ENCODE measurements at regions not wholly inside any gene's neighbourhood (a gene's known extent, or its start where the extent isn't known, plus 50 kb on each side); places are given as distances from the start of the nearest gene placed in this dataset.

GRCh38 chr14:36021591-36022320 lies 154.8 kb downstream of the PTCSC3 start:
- WGBS, 2 experiments (ENCODE audit: low coverage in 1 of 2, low lambda C conversion rate in 2 of 2, missing lambda C conversion rate in 2 of 2) = 17 to 25% methylated on average over 4 of the region's 4 CpGs
- in situ Hi-C loops (cut with MboI) = no loop called here
- H3K9me2 ChIP-seq (ENCODE audit: insufficient read depth) = no peaks in the 10 kb centered on the region

GRCh38 chr14:36021030-36021422 lies 155.5 kb downstream of the PTCSC3 start:
- no peaks in the 10 kb centered on the region for H3K9me2 ChIP-seq (ENCODE audit: insufficient read depth)
- TF ChIP-seq EZH2phosphoT487 (IDR thresholded peaks at IDR 0.05; ENCODE audit: insufficient read depth, low read depth) (no peak), EZH2 (IDR thresholded peaks at IDR 0.05; ENCODE audit: insufficient read depth, poor library complexity, severe bottlenecking) (no peak)
- no peak for DNase-seq

More at GRCh38 chr14:36021591-36022320, 154.8 kb downstream of the PTCSC3 start:
- Histone ChIP-seq H3F3A (ENCODE audit: insufficient read depth) (no peaks in the 10 kb centered on the region), H3K4me3 (no peak overlapping the region), H3K79me2 (ENCODE audit: insufficient read depth) (no peaks in the 10 kb centered on the region), H3K36me3 (ENCODE audit: low read depth) (no peaks in the 10 kb centered on the region), H3K4me1 (ENCODE audit: insufficient read depth) (no peaks in the 10 kb centered on the region), H3K9me3 (ENCODE audit: low read depth) (no peaks in the 10 kb centered on the region), H2AFZ (no peak overlapping the region), H3K27ac (no peak overlapping the region), H4K20me1 (ENCODE audit: insufficient read depth) (no peaks in the 10 kb centered on the region), H3K9ac (no peak overlapping the region), H3K4me2 (ENCODE audit: unreplicated experiment) (no peak overlapping the region), H3K27me3 (replicated peaks; ENCODE audit: insufficient read depth) (0 out of 2 replicates have a peak, but pooled peaks cover 5% of the 10 kb centered on the region)
- no peak for DNase-seq
- TF ChIP-seq EZH2 (IDR thresholded peaks at IDR 0.05; ENCODE audit: insufficient read depth, poor library complexity, severe bottlenecking) (no peak), EZH2phosphoT487 (IDR thresholded peaks at IDR 0.05; ENCODE audit: insufficient read depth, low read depth) (no peak)

GRCh38 chr14:36020120-36021029 lies 156.1 kb downstream of the PTCSC3 start:
- no peak for DNase-seq
- Histone ChIP-seq H3K27me3 (replicated peaks; ENCODE audit: insufficient read depth) (0 out of 2 replicates have a peak, but pooled peaks cover 5% of the 10 kb centered on the region), H3K36me3 (ENCODE audit: low read depth) (no peaks in the 10 kb centered on the region), H3K4me3 (no peak overlapping the region), H4K20me1 (ENCODE audit: insufficient read depth) (no peaks in the 10 kb centered on the region), H3K9me2 (ENCODE audit: insufficient read depth) (no peaks in the 10 kb centered on the region), H3K9me3 (ENCODE audit: low read depth) (no peaks in the 10 kb centered on the region), H3K4me2 (ENCODE audit: unreplicated experiment) (no peak overlapping the region), H3F3A (ENCODE audit: insufficient read depth) (no peaks in the 10 kb centered on the region), H3K4me1 (ENCODE audit: insufficient read depth) (no peaks in the 10 kb centered on the region), H3K79me2 (ENCODE audit: insufficient read depth) (no peaks in the 10 kb centered on the region), H3K27ac (no peak overlapping the region), H3K9ac (no peak overlapping the region), H2AFZ (no peak overlapping the region)
- WGBS, 2 experiments (ENCODE audit: low coverage in 1 of 2, low lambda C conversion rate in 2 of 2, missing lambda C conversion rate in 2 of 2) = 54 to 56% methylated on average over 8 of the region's 8 CpGs
- TF ChIP-seq EZH2 (IDR thresholded peaks at IDR 0.05; ENCODE audit: insufficient read depth, poor library complexity, severe bottlenecking) (no peak), EZH2phosphoT487 (IDR thresholded peaks at IDR 0.05; ENCODE audit: insufficient read depth, low read depth) (no peak)
- in situ Hi-C loops (cut with MboI) = no loop called here

More at GRCh38 chr14:36021030-36021422, 155.5 kb downstream of the PTCSC3 start:
- H3K9me3 ChIP-seq (ENCODE audit: low read depth) = no peaks in the 10 kb centered on the region
- no peaks in the 10 kb centered on the region for H3K4me1 ChIP-seq (ENCODE audit: insufficient read depth)
- WGBS, 2 experiments (ENCODE audit: low coverage in 1 of 2, low lambda C conversion rate in 2 of 2, missing lambda C conversion rate in 2 of 2) = 18 to 25% methylated on average over 2 of the region's 2 CpGs
- H3K4me3 ChIP-seq = no peak overlapping the region
- in situ Hi-C loops (cut with MboI) = no loop called here
- 0 out of 2 replicates have a peak, but pooled peaks cover 5% of the 10 kb centered on the region for H3K27me3 ChIP-seq (replicated peaks; ENCODE audit: insufficient read depth)
- no peak overlapping the region for H3K9ac ChIP-seq
- H3K4me2 ChIP-seq (ENCODE audit: unreplicated experiment) = no peak overlapping the region
- H3K27ac ChIP-seq = no peak overlapping the region
- no peaks in the 10 kb centered on the region for H3F3A ChIP-seq (ENCODE audit: insufficient read depth)
- H3K36me3 ChIP-seq (ENCODE audit: low read depth) = no peaks in the 10 kb centered on the region
- no peaks in the 10 kb centered on the region for H4K20me1 ChIP-seq (ENCODE audit: insufficient read depth)
- no peaks in the 10 kb centered on the region for H3K79me2 ChIP-seq (ENCODE audit: insufficient read depth)
- H2AFZ ChIP-seq = no peak overlapping the region

GRCh38 chr14:36019126-36019525 lies 157.4 kb downstream of the PTCSC3 start:
- Histone ChIP-seq H3K4me1 (ENCODE audit: insufficient read depth) (no peaks in the 10 kb centered on the region), H3K4me2 (ENCODE audit: unreplicated experiment) (no peak overlapping the region), H3K27ac (no peak overlapping the region), H3F3A (ENCODE audit: insufficient read depth) (no peaks in the 10 kb centered on the region), H3K36me3 (ENCODE audit: low read depth) (no peaks in the 10 kb centered on the region), H2AFZ (no peak overlapping the region), H3K9ac (no peak overlapping the region), H3K27me3 (replicated peaks; ENCODE audit: insufficient read depth) (0 out of 2 replicates have a peak, but pooled peaks cover 5% of the 10 kb centered on the region), H3K9me3 (ENCODE audit: low read depth) (no peaks in the 10 kb centered on the region), H4K20me1 (ENCODE audit: insufficient read depth) (no peaks in the 10 kb centered on the region), H3K9me2 (ENCODE audit: insufficient read depth) (no peaks in the 10 kb centered on the region), H3K79me2 (ENCODE audit: insufficient read depth) (no peaks in the 10 kb centered on the region), H3K4me3 (no peak overlapping the region)
- in situ Hi-C loops (cut with MboI) = no loop called here
- WGBS, 2 experiments (ENCODE audit: low coverage in 1 of 2, low lambda C conversion rate in 2 of 2, missing lambda C conversion rate in 2 of 2) = 56 to 69% methylated on average over 5 of the region's 5 CpGs
- no peak for TF ChIP-seq EZH2phosphoT487 (IDR thresholded peaks at IDR 0.05; ENCODE audit: insufficient read depth, low read depth)
- TF ChIP-seq EZH2 (IDR thresholded peaks at IDR 0.05; ENCODE audit: insufficient read depth, poor library complexity, severe bottlenecking) = no peak
- no peak for DNase-seq

All from GM23248 (cell line).